ENCODE measurements at regions not wholly inside any gene's neighbourhood (a gene's known extent, or its start where the extent isn't known, plus 50 kb on each side); places are given as distances from the start of the nearest gene placed in this dataset.

DNA sequence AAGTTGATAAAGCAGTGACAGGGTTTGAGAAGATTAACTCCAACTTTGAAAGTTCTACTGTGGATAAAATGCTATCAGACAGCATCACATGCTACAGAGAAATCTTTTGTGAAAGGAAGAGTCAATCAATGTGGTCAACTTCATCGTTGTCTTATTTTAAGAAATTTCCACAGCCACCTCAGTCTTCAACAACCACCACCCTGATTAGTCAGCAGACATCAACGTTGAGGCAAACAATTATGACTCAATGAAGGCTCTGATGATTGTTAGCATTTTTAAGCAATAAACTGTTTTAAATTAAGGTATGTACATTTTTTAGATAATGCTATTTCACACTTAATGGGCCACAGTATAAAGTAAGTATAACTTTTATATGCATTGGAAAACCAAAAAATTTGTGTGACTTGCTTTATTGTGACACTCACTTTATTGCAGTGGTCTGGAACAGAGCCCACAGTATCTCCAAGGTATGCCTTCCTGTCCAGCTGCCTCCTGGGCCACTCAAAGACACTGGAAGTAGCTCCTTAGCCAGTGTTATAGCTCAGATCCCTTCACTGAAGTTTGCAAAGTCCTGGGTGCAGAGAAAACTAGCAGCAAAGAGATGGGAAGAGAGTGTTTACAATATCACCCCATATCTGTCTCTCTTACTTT, 293.1 kb downstream of the ARHGAP12 start:
- no peak for DNase-seq

DNA sequence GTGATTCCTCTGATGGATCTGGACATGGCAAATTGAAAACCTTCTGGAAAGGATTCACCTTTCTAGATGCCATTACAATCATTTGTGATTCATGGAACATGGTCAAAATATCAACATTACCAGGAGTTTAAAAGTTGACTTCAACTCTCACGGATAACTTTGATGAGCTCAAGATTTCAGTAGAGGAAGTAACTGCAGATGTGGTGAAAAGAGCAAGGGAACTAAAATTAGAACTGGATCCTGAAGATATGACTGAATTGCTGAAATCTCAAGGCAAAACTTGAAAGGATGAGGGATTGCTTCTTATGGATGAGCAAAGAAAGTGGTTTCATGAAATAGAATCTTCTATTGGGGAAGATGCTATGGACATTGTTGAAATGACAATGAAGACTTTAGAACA, 293.6 kb downstream of the ARHGAP12 start:
- DNase-seq = no peak

DNA sequence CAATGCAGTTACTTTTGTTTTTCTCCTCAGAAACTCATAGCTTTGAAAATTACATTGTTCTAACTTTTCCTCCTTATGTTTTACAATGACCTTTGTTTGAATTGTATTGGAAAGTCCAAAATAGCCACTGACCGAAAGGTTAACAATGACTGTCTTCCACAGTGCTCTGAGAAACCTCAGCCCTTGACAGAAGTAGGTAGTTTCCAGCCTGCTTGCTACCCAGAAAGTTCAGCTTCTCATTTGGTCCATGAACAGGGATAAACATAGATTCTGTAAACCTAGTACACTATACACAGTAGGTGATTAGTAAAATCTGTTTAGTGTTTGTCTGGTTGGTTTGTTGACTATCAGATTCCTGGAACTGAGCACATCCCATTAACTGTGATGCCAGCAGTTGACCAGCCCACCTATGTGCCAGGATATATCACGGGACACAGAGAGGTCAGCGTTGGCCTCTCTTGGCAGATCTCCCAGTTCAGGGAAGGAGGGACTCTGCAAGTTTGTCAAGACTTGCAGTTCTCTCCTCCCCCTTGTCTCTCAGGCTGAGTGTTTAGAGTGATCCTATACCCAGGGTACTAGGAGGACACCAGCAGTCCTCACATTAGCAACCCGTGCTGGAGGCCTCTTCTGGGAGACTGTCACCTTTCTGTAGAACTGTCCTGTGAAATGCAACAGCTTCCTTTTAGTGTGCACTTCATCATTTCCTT, 297.6 kb downstream of the ARHGAP12 start:
- no peak for DNase-seq

DNA sequence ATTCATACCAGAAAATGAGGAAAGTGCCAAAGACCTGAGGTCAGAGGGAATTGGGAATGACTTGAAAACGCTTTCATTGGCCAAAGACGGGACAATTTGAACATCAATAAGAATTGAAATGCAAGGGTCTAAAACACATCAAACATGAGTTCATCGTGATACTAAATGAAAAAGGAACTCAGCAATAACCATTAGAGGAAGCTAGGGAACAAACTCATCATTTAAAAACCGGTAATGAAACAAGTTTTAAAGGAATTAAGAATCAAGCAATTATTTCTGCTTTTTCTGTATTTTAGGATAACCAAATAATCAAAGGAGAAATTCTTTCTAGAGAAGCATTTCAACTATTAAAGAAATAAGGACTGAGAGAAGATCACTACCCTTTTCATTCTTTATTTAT, 303.1 kb downstream of the ARHGAP12 start:
- DNase-seq = no peak

DNA sequence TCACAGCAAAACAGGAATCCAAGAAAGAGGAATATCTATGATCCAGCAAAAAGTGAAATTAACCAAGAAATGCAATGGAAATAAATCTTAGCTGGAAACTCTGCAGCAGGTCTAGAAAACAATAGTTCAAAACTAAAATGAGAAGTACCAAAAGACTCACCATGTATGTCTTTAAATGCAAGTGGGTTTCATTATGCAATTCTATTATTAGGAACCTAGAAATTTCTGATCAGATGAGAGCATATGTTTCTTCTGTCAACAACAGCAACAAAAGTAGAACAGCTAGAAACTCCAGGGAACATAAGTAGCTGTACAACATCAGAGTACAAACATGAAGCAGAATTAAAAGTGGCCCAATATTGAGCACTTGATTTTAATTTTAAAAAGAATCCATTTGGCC, 304.0 kb downstream of the ARHGAP12 start:
- no peak for DNase-seq

DNA sequence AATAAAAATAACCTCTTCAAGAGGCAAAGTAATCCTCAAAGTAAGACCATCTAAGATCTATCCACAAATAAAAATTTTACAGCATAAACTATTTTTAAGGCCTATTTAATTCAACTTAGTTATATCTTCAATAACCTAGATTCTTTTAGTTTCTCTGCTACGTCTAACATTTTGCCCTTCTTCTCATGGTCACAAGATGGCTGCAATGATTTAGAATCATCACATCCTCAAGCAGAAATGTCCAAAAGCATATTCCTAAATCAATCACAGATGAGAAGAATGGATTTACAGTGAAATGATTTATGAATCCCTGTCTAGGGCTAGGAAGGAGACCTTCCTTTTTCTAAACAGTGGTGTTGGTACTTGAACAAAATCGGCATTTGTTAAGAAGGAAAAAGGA, 304.7 kb downstream of the ARHGAP12 start:
- DNase-seq = no peak

- no peak for DNase-seq
These were observed 304.4 kb downstream of the ZEB1 start for GRCh38 chr10:31623466-31623865.

GRCh38 chr10:31622978-31623377, 304.0 kb downstream of the ZEB1 start:
- no peak for DNase-seq

- DNase-seq = no peak
These were observed 302.7 kb downstream of the ZEB1 start for GRCh38 chr10:31621733-31622132.

DNA sequence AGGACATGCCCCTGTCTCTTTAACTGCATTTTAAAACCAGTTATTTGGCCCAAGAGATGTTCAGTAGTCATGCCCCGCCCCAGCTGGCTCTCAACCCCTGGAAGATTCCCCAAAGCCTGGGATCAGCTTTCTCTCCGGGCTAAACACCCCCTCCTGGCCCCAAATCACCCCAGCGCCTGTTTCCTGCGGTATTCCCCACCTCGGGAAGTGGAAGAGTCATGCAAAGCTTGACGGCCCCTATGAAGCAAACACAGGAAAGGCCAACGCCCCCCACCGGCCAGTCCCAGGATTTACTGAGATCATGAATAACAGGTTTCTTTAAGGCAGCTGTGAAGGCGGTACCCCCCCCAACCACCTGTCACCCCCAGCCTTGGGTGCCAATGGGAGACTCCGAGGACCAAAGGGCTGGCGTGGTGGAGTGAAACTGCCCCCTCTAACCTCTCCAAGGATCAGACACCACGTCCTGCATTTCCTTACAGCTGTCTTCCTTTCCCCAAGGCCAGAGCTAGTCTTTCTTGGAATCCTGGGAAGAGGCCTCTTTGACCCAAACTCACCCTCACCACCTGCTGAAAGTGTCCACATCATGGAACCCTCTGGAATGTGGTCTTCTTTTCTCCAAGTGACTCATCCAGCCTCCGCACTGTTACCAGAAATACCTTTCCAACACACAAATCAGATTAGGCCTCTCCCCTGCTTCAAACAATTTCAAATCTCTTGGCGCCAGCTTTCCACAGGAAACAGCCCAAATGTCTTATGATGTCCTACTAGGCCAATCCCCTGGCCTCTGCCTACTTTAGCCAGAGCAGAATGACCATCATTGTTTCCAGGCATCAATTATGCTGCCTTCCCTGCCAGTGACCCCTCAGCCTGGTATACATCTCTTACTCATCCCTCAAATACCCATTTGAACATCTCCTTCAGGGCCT, 301.5 kb downstream of the ZEB1 start:
- no peak for DNase-seq

DNA sequence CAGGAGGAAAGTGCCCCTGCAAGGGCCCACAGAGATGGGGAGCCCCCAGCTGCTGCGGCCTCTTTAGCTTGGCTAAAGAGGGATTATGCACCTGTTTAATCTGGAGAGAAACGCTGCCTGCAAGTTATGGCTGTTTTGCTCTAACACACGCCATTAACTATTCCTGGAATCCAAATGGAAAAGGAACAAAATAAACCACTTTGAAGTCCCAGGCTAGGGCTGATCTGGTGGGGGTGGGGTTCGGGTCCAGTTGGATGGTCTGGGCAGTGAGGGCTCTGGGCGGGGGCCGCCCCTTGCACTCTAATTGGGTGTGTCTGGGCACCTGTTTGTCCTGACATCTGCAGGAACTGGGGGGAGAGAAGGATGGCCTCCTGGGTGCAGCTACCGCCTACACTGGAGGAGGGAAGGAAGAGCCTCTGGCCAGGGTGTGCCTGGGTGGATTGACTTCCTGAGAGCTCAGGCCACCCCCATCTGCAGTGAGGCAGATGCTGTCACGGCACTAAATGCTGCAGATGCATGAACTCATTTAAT, 300.6 kb downstream of the ZEB1 start:
- no peak for DNase-seq

- DNase-seq = no peak
These were observed 299.7 kb downstream of the ZEB1 start for GRCh38 chr10:31618541-31619291.

DNA sequence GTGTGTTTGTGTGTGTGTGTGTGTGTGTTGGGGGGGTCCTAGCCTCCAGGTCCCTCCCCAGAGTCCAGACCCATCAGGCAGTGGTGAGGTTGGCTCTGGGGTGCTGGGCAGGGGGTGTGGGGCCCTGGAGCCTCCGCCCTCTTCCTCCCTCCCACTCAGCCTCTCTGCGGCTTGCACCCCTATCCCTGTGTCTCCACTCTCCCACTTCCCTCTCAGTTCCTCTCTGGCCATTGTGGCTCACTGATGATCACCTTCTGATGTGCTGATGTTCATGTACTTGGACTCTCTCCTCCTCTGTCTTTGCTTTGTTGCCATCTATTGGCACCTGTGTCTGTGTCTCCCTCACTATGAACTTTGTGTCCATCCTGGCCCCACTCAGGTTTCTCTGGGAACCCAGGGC, 298.7 kb downstream of the ZEB1 start:
- DNase-seq = no peak

DNA sequence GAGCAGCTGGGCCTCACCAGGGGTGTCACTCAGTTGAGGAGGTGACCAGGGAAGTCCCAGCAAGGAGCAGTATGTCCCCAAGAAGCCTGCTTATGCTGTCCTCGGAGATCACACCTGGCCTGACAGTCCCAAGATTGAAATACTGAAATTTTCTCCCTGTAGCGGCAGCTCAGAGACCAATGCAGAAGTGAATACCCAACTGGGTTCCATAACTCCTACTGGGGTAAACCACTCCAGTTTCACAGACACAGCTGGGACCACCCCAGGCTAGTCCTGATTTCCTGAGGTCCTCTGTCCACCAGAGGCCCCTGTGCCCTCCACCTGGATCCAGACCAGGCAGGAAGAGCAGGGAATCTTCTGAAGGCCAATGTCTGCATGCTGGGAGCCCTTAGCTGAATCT, 298.1 kb downstream of the ZEB1 start:
- DNase-seq = no peak

GRCh38 chr10:31615129-31615528, 296.1 kb downstream of the ZEB1 start:
- no peak for DNase-seq

DNA sequence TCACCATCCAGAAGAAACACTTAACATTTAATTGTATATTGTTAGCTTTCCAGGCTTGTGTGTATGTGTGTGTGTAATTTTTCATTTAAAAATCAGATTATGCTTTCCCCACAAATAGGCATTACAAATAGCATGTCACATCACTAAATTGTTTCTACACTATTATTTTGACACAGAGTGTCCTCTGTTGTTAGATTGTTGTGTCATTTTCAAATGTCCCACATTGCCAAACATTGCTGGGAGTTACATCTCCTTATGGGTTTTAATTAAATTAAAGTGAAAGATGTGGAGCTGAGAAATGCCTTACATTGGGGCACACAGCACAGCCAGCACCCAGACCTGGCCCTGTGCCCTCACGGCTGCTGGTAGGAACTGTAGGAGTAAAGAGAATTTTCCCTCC, 295.6 kb downstream of the ZEB1 start:
- DNase-seq = no peak

DNA sequence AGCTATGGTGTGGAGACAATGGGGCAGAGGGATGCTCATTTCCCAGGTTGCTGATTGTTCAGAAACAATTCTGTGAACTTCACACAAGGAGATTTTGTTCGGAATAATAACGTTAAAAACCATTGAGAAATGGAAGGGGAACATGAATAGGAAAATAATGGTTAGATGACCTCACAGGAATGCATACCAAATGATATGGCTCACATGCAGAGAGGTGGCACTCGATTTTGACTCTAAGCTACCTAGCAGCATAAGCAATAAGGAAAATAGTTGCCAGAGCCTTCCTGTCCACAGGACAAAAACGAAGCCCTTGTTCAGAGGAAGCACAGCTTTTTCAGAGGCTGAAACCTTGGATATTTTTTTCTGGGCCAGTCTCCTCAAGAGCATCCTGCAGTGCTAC, 293.1 kb downstream of the ZEB1 start:
- no peak for DNase-seq

- no peak for DNase-seq
These were observed 292.1 kb downstream of the ZEB1 start for GRCh38 chr10:31611161-31611560.

- no peak for DNase-seq
These were observed 288.5 kb downstream of the ZEB1 start for GRCh38 chr10:31607481-31607880.

GRCh38 chr10:31606841-31607240, 287.8 kb downstream of the ZEB1 start:
- DNase-seq = no peak

GRCh38 chr10:31605861-31606525, 287.0 kb downstream of the ZEB1 start:
- DNase-seq = peak; percentile 4

GRCh38 chr10:31605426-31605825, 286.4 kb downstream of the ZEB1 start:
- no peak for DNase-seq

Measured in DMS79 treated with DMSO at 0.1 percent for 48 hours (cell line).